Tibial artery (tissue), 4 donors: ENCODE measurements at regions not wholly inside any gene's neighbourhood (a gene's known extent, or its start where the extent isn't known, plus 50 kb on each side); places are given as distances from the start of the nearest gene placed in this dataset.

Experiments used
- DNase-seq, 2 donors: peaks; one replicate each; pipeline ENCODE4 v3.0.0-alpha.2; 2019
- H3K27ac ChIP-seq, 2 donors: fragments of 200-600 bp; sonication (generic) in 1 of 2; 1 replicate in 1 of 2; 2 replicates in 1 of 2; pipeline ENCODE4 v1.5.1; 2018 to 2019; ENCODE audit warnings: mild to moderate bottlenecking in 1 of 2
- H3K27me3 ChIP-seq, 2 donors: fragments of 200-600 bp; sonication (generic) in 1 of 2; one replicate each; pipeline versions ENCODE4 v1.5.1 to v1.6.0; 2016 to 2019
- H3K36me3 ChIP-seq, 3 donors: fragments of 200-600 bp; sonication (generic) in 2 of 3; one replicate each; pipeline ENCODE4 v1.5.1; 2016 to 2019; ENCODE audit warnings: mild to moderate bottlenecking in 2 of 3
- H3K4me1 ChIP-seq, 4 donors: fragments of 200-600 bp; sonication (generic) in 2 of 4; 1 replicate in 3 of 4; 2 replicates in 1 of 4; pipeline ENCODE4 v1.5.1; 2016 to 2019
- H3K4me3 ChIP-seq, 2 donors: fragments of 200-600 bp; sonication (generic) in 1 of 2; 1 replicate in 1 of 2; 2 replicates in 1 of 2; pipeline ENCODE4 v1.5.1; 2018 to 2019; ENCODE audit warnings: mild to moderate bottlenecking in 2 of 2
- H3K9me3 ChIP-seq, 3 donors: fragments of 200-600 bp; sonication (generic) in 1 of 3; one replicate each; pipeline ENCODE4 v1.5.1; 2016 to 2019
- CTCF ChIP-seq, 2 experiments: fragments of 200-600 bp in 1 of 2; fragments of 450-650 bp in 1 of 2; IDR thresholded peaks; one replicate each; pipeline ENCODE4 v1.5.1; 2017 to 2019; ENCODE audit warnings: antibody characterized with exemption in 2 of 2, mild to moderate bottlenecking in 1 of 2, moderate library complexity in 1 of 2
- intact Hi-C: fragments of 100-400 bp; cut with DNase I; formaldehyde crosslinking; loops from one replicate; pipeline ENCODE4 v1.15.0; 2023; ENCODE audit warnings: low total_unique reads

DNA sequence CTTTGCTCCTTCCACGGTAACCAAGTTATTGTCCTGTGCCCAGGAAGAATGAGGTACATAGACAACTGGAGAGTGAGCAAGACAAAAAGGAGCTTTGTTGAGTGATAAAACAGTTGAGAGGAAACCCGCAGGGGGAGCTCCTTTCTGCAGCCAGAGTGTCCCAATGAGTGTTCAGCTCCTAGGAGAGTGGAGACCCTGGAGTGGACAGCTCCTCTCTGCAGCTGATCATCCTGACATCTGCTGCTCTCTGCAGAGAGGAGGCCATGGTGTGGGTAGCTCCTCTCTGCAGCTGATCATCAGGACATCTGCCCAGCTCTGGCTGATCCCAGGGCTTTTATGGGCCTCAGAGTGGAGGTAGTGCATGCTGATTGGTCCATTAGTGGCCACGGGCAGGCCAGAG, 53.4 kb upstream of the PCDH15 start:
- H3K4me3 ChIP-seq = no peak overlapping the region
- no peak for DNase-seq
- H3K27me3 ChIP-seq = no peaks in the 10 kb centered on the region
- H3K4me1 ChIP-seq = no peaks in the 10 kb centered on the region
- TF ChIP-seq CTCF (IDR thresholded peaks at IDR 0.05) = no peak
- H3K27ac ChIP-seq = no peak overlapping the region
- H3K9me3 ChIP-seq = peaks cover 0 to 4% (median 0%) of the 10 kb centered on the region in 3 donors
- H3K36me3 ChIP-seq = no peaks in the 10 kb centered on the region
- intact Hi-C loops = no loop called here

- peaks cover 0 to 4% (median 0%) of the 10 kb centered on the region in 3 donors for H3K9me3 ChIP-seq
- no peak for TF ChIP-seq CTCF (IDR thresholded peaks at IDR 0.05)
- intact Hi-C loops = no loop called here
- H3K27ac ChIP-seq = no peak overlapping the region
- no peaks in the 10 kb centered on the region for H3K27me3 ChIP-seq
- H3K4me1 ChIP-seq = no peaks in the 10 kb centered on the region
- no peak overlapping the region for H3K4me3 ChIP-seq
- no peak for DNase-seq
- H3K36me3 ChIP-seq = no peaks in the 10 kb centered on the region
These were observed 52.9 kb upstream of the PCDH15 start for GRCh38 chr10:54853883-54854282.
